Vagina (tissue), 2 donors: ENCODE measurements at regions not wholly inside any gene's neighbourhood (a gene's known extent, or its start where the extent isn't known, plus 50 kb on each side); places are given as distances from the start of the nearest gene placed in this dataset.
A peak's percentile ranks its signal among the peaks of the same experiment; 100 is the strongest.

Source experiments
- DNase-seq, 2 donors: peaks; one replicate each; pipeline ENCODE4 v3.0.0-alpha.2; 2017; ENCODE audit errors: extremely low spot score in 2 of 2
- H3K27ac ChIP-seq: fragments of 200-600 bp; sonication (generic); one replicate; pipeline ENCODE4 v1.5.1; 2019
- H3K27me3 ChIP-seq: fragments of 200-600 bp; sonication (generic); one replicate; pipeline ENCODE4 v1.5.1; 2019
- H3K36me3 ChIP-seq, 2 donors: fragments of 200-600 bp; sonication (generic); one replicate each; pipeline ENCODE4 v1.5.1; 2017 to 2019
- H3K4me1 ChIP-seq: fragments of 200-600 bp; sonication (generic); one replicate; pipeline ENCODE4 v1.5.1; 2019
- H3K4me3 ChIP-seq, 2 donors: fragments of 200-600 bp; sonication (generic); 1 replicate in 1 of 2; 2 replicates in 1 of 2; pipeline ENCODE4 v1.5.1; 2016 to 2019
- H3K9me3 ChIP-seq: fragments of 200-600 bp; sonication (generic); one replicate; pipeline ENCODE4 v1.5.1; 2019
- POLR2A ChIP-seq, 2 donors: fragments of 450-650 bp; IDR thresholded peaks; one replicate each; pipeline ENCODE4 v1.6.1; 2017; ENCODE audit warnings: antibody characterized with exemption in 2 of 2, mild to moderate bottlenecking in 2 of 2, moderate library complexity in 2 of 2
- POLR2AphosphoS5 ChIP-seq, 2 donors: sonication (generic); formaldehyde crosslinking; IDR thresholded peaks; one replicate each; pipeline ENCODE4 v1.9.0; 2017; ENCODE audit warnings: antibody characterized with exemption in 2 of 2, mild to moderate bottlenecking in 2 of 2, low read depth in 1 of 2; ENCODE audit not compliant: insufficient read depth in 1 of 2
- intact Hi-C: fragments of 100-400 bp; cut with DNase I; formaldehyde crosslinking; loops from one replicate; pipeline ENCODE4 v1.15.1; 2023
- TF ChIP-seq, protein P1 (sequence below), 3 experiments: fragments of 450-650 bp in 2 of 3; fragments of 200-600 bp in 1 of 3; sonication (generic) in 1 of 3; IDR thresholded peaks; one replicate each; pipeline ENCODE4 v1.5.1; 2017 to 2019; ENCODE audit warnings: antibody characterized with exemption in 3 of 3, mild to moderate bottlenecking in 2 of 3, moderate library complexity in 2 of 3

DNA sequence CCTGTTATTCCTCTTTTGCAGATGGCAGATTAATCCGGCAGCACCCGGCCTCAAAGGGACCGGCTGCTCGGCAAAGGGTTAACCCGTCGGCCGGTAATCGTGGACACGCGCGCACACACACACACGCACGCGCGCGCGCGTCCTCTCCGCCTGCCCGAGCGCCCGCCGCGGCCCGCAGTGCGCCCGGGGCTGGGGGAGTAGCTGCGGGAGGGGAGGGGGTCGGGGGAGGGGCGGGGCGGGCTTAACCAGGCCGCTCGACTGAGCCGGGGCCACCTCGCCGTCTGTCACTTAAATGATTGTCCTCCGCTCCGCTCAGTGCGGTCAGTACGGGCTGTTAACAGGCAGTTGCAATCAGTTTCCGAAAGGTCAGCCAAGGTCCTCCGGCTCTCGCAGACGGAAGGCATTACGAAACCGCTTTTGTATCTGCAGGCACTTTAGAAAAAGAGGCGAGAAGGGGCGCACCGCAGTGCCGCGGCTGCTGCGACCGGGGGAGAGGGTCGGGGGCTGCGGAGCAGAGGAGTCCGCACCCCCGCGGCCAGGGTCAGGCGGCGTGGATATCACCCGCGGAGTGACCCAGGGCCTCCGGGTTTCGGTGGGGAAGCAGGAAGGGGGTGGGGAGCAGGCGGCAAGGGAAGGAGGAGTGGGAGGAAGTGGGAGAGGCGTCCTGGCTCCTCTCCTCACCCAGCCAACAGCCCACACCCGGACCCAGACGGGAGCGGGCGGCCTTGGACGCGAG lies 57.3 kb upstream of the BCOR start:
- H3K27ac ChIP-seq = no peak overlapping the region
- intact Hi-C loops = loop anchor here (5.0 to 10.0 kb wide), 4 partner anchors 48 to 428 kb away; partner anchors contain the start of gene BCOR
- peak overlapping the region; percentile 37 to 42 for H3K4me3 ChIP-seq
- no peak for TF ChIP-seq POLR2A (IDR thresholded peaks at IDR 0.05)
- TF ChIP-seq, protein P1, sequence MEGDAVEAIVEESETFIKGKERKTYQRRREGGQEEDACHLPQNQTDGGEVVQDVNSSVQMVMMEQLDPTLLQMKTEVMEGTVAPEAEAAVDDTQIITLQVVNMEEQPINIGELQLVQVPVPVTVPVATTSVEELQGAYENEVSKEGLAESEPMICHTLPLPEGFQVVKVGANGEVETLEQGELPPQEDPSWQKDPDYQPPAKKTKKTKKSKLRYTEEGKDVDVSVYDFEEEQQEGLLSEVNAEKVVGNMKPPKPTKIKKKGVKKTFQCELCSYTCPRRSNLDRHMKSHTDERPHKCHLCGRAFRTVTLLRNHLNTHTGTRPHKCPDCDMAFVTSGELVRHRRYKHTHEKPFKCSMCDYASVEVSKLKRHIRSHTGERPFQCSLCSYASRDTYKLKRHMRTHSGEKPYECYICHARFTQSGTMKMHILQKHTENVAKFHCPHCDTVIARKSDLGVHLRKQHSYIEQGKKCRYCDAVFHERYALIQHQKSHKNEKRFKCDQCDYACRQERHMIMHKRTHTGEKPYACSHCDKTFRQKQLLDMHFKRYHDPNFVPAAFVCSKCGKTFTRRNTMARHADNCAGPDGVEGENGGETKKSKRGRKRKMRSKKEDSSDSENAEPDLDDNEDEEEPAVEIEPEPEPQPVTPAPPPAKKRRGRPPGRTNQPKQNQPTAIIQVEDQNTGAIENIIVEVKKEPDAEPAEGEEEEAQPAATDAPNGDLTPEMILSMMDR (IDR thresholded peaks at IDR 0.05) = no peak
- peak in 1 of 2 donors; percentile 48 for TF ChIP-seq POLR2AphosphoS5 (IDR thresholded peaks at IDR 0.05; ENCODE audit: insufficient read depth in 1 of 2, low read depth in 1 of 2)
- no peak for DNase-seq
- no peaks in the 10 kb centered on the region for H3K9me3 ChIP-seq
- H3K27me3 ChIP-seq = peaks cover 9% of the 10 kb centered on the region
- H3K4me1 ChIP-seq = peaks cover 39% of the 10 kb centered on the region
- no peaks in the 10 kb centered on the region for H3K36me3 ChIP-seq

DNA sequence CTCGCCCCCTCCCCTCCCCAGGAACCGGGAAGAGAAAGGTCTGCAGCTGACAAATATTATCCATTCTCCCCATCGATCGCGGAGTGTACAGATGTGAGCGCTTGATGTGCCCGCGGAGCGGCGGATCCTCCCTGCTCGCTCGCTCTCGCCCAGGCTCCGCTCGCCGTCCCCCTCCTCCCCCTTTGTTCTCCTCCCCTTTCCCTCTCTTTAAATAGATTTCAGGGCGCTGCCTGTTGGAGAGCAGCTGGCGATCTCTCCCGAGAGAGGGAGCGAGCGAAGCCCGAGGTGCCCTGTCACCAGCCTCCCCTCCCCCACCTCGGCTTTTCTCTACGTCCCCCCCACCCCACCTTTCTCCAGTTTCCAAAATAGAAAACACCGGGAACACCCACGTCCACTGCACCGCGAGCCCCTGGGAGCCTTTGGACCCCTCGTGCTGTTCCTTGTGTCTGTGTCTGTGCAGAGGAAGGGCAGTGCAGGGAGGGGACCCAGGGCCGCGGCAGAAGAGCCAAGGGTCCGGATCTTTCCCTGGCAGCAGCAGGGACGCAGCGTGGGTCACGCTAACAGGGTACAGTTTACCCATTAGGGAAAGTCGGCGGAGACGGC lies 56.6 kb upstream of the BCOR start:
- intact Hi-C loops = loop anchor here (5.0 to 10.0 kb wide), 2 partner anchors 47 to 250 kb away; no protein-coding TSS in a partner anchor
- no peaks in the 10 kb centered on the region for H3K9me3 ChIP-seq
- H3K27ac ChIP-seq = peak overlapping the region; percentile 49
- peaks cover 9% of the 10 kb centered on the region for H3K27me3 ChIP-seq
- H3K4me3 ChIP-seq = peak overlapping the region; percentile 37 to 42
- H3K36me3 ChIP-seq = no peaks in the 10 kb centered on the region
- DNase-seq = no peak
- TF ChIP-seq, protein P1 (IDR thresholded peaks at IDR 0.05) = no peak
- TF ChIP-seq POLR2A (IDR thresholded peaks at IDR 0.05) (no peak), POLR2AphosphoS5 (IDR thresholded peaks at IDR 0.05; ENCODE audit: insufficient read depth in 1 of 2, low read depth in 1 of 2) (no peak)
- peaks cover 39% of the 10 kb centered on the region for H3K4me1 ChIP-seq

DNA sequence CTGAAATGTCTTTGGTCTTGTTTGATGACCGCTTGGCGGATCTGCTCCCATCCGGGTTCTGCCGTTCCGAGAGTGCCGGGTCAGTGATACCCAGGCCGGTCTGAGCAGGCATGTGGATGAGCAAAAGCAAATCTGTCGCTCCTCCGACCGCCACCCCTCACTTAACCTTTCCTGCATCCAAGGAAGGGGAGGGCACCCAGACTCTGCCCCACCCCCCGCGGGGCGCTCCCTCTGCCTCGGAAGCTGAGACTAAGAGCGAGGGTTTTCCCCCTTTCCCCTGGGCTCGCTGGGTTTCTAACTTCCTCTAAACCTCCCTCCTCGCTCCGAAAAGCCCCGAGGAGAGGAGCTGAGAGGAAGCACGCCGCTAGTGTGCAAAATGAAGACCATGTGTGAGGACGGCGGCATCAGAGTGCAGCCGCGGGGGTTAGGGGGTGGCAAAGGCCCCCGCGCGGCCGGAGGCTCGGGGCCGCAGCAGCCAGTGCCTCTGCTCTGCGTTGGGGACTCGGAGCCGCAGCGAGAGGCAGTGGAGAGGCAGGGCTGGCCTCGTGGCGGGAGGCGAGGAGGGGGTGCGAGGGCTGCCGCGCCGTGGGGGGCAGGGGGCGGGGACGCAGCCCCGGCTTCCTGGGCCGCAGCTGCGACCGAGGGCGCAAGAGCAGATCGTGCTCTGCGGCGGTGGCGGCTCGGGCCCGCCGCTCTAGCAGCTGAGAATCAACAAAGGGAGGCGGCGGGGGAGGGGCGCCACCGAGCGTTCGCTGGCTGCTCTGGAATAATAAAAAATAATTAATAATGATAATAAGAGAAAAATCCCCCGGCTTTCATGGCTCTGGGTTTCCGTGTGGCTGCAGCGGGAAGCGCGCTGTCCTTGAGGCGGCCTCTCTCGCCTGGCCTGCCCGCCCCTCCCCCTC lies 55.8 kb upstream of the BCOR start:
- Histone ChIP-seq H3K9me3 (no peaks in the 10 kb centered on the region), H3K27ac (peak overlapping the region; percentile 49), H3K4me3 (peak overlapping the region; percentile 37 to 42), H3K27me3 (peaks cover 9% of the 10 kb centered on the region), H3K36me3 (no peaks in the 10 kb centered on the region), H3K4me1 (peaks cover 39% of the 10 kb centered on the region)
- intact Hi-C loops = loop anchor here (5.0 to 10.0 kb wide), 2 partner anchors 46 to 249 kb away; no protein-coding TSS in a partner anchor
- TF ChIP-seq POLR2AphosphoS5 (IDR thresholded peaks at IDR 0.05; ENCODE audit: insufficient read depth in 1 of 2, low read depth in 1 of 2) = no peak
- TF ChIP-seq, protein P1 (IDR thresholded peaks at IDR 0.05) = peak in 1 of 3 experiments; percentile 39
- DNase-seq = no peak

DNA sequence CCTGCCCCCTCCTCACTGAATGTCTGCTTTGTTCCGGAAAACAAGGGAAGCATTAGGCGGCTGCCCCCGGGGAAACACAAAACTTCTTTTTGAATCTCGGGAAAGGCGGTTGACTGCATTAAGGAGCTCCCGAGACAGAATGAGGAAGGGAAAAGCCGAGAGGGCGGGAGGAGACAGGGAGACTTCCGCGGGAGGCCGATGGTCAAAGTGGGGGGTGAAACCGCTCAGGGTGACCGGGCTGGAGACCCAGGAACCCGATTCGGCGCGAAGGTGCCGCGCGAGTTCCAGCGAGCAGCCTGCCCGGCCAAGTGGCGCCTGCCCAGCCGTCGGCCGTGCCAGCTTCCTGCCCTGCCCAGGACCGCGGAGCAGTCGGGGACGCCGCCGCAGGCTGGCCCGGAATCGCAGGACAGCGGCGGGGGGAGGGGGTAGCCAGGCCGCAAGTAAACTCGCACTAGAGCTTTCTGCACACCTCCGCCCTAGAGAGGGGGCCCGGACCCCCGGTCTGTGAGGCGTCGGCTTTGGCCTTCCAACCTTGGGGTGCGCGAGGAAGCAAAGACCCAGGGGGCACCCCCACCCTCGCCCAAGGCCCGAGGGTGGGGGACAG lies 55.1 kb upstream of the BCOR start:
- DNase-seq = no peak

More for the DNA sequence above, 55.1 kb upstream of the BCOR start:
- no peaks in the 10 kb centered on the region for H3K36me3 ChIP-seq
- H3K27ac ChIP-seq = no peak overlapping the region
- intact Hi-C loops = loop anchor here (5.0 to 10.0 kb wide), 2 partner anchors 46 to 248 kb away; no protein-coding TSS in a partner anchor
- peak overlapping the region; percentile 37 to 42 for H3K4me3 ChIP-seq
- H3K4me1 ChIP-seq = peaks cover 40% of the 10 kb centered on the region
- H3K9me3 ChIP-seq = no peaks in the 10 kb centered on the region
- peak in 1 of 2 donors; percentile 9 for TF ChIP-seq POLR2AphosphoS5 (IDR thresholded peaks at IDR 0.05; ENCODE audit: insufficient read depth in 1 of 2, low read depth in 1 of 2)
- TF ChIP-seq, protein P1 (IDR thresholded peaks at IDR 0.05) = no peak
- TF ChIP-seq POLR2A (IDR thresholded peaks at IDR 0.05) = no peak
- H3K27me3 ChIP-seq = peaks cover 9% of the 10 kb centered on the region
